GM18870 (cell line): ENCODE measurements at regions not wholly inside any gene's neighbourhood (a gene's known extent, or its start where the extent isn't known, plus 50 kb on each side); places are given as distances from the start of the nearest gene placed in this dataset.

Experiments used
- ATAC-seq: cut with Tn5 transposase; IDR thresholded peaks from one replicate; pipeline ENCODE4 v1.9.1; 2021; ENCODE audit warnings: moderate library complexity; ENCODE audit not compliant: unreplicated experiment

- no peak for ATAC-seq
Measured at GRCh38 chr5:114660791-114661190, 298.9 kb downstream of the KCNN2 start.

- no peak for ATAC-seq
Measured at GRCh38 chr5:114658194-114658593, 296.3 kb downstream of the KCNN2 start.

GRCh38 chr5:114657342-114658130, 295.7 kb downstream of the KCNN2 start:
- no peak for ATAC-seq

- no peak for ATAC-seq
Measured at GRCh38 chr5:114649878-114650277, 288.0 kb downstream of the KCNN2 start.

GRCh38 chr5:114648940-114649339, 287.1 kb downstream of the KCNN2 start:
- ATAC-seq, result no peak

GRCh38 chr5:114644576-114644975, 282.7 kb downstream of the KCNN2 start:
- ATAC-seq, result no peak

- ATAC-seq, result no peak
Measured at GRCh38 chr5:114636271-114636670, 274.4 kb downstream of the KCNN2 start.

- no peak for ATAC-seq
Measured at GRCh38 chr5:114634967-114635901, 273.4 kb downstream of the KCNN2 start.

GRCh38 chr5:114634517-114634916, 272.6 kb downstream of the KCNN2 start:
- ATAC-seq, result no peak

GRCh38 chr5:114612406-114612805, 250.5 kb downstream of the KCNN2 start:
- no peak for ATAC-seq

GRCh38 chr5:114581136-114581535, 219.3 kb downstream of the KCNN2 start:
- ATAC-seq, result no peak

- ATAC-seq, result no peak
Measured at GRCh38 chr5:114565871-114566270, 204.0 kb downstream of the KCNN2 start.

- no peak for ATAC-seq
Measured at GRCh38 chr5:114565139-114565538, 203.3 kb downstream of the KCNN2 start.

GRCh38 chr5:114561415-114561814, 199.5 kb downstream of the KCNN2 start:
- ATAC-seq, result no peak
